ENCODE measurements at regions not wholly inside any gene's neighbourhood (a gene's known extent, or its start where the extent isn't known, plus 50 kb on each side); places are given as distances from the start of the nearest gene placed in this dataset.

DNA sequence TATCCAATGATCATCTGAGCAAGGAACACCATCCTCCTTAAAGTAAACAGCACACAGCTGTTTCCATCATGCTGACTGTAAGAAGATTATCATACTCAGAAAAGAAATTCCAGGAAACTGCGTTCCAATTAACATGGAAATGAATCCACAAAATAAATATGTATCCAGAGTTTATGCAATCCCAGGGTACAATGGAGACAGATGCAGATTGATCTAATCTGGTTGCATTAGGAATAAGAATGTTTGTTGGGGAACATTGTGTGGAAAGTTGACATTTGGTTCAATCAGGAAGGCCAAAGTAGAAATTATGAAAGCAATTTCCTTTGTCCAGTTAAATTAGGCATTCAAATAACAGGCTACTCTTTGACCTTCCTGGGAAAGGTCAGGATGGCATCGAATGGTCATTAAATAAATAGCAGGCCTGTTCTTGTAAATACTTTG, 236.9 kb upstream of the AMIGO2 start:
- TF ChIP-seq, protein P1, sequence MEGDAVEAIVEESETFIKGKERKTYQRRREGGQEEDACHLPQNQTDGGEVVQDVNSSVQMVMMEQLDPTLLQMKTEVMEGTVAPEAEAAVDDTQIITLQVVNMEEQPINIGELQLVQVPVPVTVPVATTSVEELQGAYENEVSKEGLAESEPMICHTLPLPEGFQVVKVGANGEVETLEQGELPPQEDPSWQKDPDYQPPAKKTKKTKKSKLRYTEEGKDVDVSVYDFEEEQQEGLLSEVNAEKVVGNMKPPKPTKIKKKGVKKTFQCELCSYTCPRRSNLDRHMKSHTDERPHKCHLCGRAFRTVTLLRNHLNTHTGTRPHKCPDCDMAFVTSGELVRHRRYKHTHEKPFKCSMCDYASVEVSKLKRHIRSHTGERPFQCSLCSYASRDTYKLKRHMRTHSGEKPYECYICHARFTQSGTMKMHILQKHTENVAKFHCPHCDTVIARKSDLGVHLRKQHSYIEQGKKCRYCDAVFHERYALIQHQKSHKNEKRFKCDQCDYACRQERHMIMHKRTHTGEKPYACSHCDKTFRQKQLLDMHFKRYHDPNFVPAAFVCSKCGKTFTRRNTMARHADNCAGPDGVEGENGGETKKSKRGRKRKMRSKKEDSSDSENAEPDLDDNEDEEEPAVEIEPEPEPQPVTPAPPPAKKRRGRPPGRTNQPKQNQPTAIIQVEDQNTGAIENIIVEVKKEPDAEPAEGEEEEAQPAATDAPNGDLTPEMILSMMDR (IDR thresholded peaks at IDR 0.05; ENCODE audit: low read depth, low read length), result no peak
- TF ChIP-seq POLR2A (IDR thresholded peaks at IDR 0.05; ENCODE audit: extremely low read depth, insufficient read length) (no peak), MAX (IDR thresholded peaks at IDR 0.05; ENCODE audit: low read depth, low read length) (no peak)

Data from NB4 (cell line).